ENCODE measurements at regions not wholly inside any gene's neighbourhood (a gene's known extent, or its start where the extent isn't known, plus 50 kb on each side); places are given as distances from the start of the nearest gene placed in this dataset.

DNA sequence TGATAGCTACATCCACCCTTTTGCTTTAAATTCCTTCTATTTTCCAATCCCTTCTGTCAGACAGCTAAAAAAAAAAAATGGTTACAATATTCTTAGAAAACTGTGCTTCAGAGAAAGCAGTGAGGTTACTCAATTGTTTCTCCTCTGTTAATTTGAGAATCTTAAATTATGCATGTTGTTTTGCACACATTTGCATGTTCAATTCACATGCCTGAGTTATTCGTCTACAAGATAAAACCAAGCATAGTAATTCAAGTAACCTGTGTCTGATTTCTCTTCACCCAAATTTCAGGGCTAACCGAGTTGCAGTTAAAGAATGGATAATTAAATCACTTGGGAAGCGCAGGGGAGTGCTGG, 81.0 kb upstream of the MED13L start:
- Histone ChIP-seq H4K20me1 (no peaks in the 10 kb centered on the region), H3K4me1 (peaks cover 31 to 39% (median 33%) of the 10 kb centered on the region in 10 experiments), H3K27ac (peak overlapping the region; percentile 14 to 87 (median 73); a peak in 19 of 22 replicates), H3K9ac (peak overlapping the region in 8 of 11 experiments; percentile 33 to 75 (median 68); a peak in 13 of 22 replicates), H3K27me3 (no peaks in the 10 kb centered on the region), H3K36me3 (no peaks in the 10 kb centered on the region), H3K4me3 (no peak overlapping the region; a peak in 1 of 20 replicates), H3K4me2 (peak overlapping the region; percentile 65 to 85 (median 76)), H3K9me3 (replicated peaks in 1 of 11) (peaks cover 0 to 9% (median 0%) of the 10 kb centered on the region in 11 experiments; a peak in 1 of 22 replicates)
- TF ChIP-seq Cebpa-rat (IDR thresholded peaks at IDR 0.05) = no peak

DNA sequence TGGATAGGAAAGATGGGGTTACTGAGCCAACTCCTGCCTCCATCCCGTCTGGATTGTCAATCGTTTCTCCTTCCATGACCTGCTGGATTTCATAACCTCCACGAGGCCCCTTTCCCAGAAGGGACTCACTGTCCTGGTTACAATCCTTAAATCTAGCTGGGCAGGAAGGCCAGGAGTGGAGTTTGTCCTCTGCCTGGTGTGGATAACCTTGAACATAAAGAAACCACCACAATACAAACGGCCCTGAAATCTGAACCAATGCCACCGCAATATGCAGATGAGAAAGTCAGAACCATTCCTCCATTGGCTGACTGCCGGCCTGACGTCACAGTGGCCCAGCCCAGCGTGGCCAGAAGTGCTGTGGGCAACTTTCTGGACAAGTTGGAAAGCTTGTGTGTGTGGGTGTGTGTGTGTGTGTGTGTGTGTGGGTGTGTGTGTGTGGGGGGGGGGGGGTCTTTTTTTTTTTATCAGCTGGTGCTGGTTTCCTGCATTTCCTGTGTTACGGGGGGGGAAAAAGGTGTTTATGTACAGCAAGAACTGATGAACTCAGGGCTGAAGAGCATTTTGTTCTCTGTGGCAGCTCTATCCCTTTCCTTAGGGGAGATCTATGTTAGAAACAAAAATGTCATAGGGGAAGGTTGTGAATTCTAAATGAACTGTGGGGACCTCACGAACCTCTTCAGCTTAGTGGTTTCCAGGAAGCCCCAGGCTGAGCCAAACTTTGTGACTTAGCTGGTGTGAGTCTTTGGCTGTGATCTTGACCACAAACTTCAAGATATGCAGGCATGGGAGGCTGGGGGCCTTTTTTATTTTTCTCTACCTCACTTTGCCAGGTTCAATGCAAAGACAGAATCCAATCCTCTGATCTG, 81.6 kb upstream of the MED13L start:
- H3K9me3 ChIP-seq (replicated peaks in 1 of 11) = peaks cover 0 to 4% (median 0%) of the 10 kb centered on the region in 11 experiments; a peak in 1 of 22 replicates
- H3K9ac ChIP-seq = peak overlapping the region; percentile 36 to 75 (median 60); a peak in 20 of 22 replicates
- no peaks in the 10 kb centered on the region for H3K36me3 ChIP-seq
- no peak for TF ChIP-seq Cebpa-rat (IDR thresholded peaks at IDR 0.05)
- peak overlapping the region in 5 of 10 experiments; percentile 7 to 44 (median 18); a peak in 6 of 20 replicates for H3K4me3 ChIP-seq
- no peaks in the 10 kb centered on the region for H3K27me3 ChIP-seq
- peaks cover 31 to 39% (median 33%) of the 10 kb centered on the region in 10 experiments for H3K4me1 ChIP-seq
- H3K27ac ChIP-seq = peak overlapping the region; percentile 57 to 87 (median 73); a peak in 21 of 22 replicates
- H4K20me1 ChIP-seq = no peaks in the 10 kb centered on the region
- peak overlapping the region; percentile 65 to 85 (median 76) for H3K4me2 ChIP-seq

DNA sequence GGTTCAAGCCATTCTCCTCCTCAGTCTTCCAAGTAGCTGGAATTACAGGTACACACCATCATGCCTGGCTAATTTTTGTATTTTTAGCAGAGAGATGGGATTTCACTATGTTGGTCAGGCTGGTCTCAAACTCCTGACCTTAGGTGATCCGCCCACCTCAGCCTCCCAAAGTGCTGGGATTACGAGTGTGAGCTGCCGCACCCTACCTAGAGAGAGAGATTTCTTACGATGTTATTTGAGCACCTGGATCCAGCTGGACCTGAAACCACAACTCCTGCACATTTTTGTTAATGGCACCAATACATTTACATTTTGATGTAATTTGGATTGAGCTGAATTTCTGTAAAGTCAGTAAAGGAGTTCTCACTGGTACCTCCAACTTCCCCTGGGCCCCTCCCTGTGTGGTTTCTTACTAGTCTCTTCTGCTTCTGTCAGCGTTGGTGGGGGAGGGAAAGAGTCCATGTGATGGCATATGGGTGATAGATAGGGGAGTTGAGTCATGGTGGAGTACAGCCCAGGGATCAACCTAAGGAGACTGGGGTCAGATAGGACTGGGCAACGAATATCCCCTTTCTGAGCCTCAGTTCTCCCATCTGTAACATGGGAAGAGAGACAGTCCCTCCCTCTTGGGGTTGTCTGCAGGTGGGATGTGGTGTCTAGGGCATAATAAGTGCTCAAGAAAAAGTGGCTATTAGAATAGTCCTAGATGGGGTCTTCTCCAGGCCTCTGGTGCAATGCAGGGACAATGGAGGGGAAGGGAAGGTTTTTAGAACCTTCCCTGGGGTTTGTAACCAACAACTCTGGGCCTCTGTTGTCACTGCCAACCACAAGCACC, 83.3 kb upstream of the MED13L start:
- Histone ChIP-seq H3K9me3 (replicated peaks in 1 of 11) (no peaks in the 10 kb centered on the region), H3K4me2 (peak overlapping the region; percentile 58 to 83 (median 65))

DNA sequence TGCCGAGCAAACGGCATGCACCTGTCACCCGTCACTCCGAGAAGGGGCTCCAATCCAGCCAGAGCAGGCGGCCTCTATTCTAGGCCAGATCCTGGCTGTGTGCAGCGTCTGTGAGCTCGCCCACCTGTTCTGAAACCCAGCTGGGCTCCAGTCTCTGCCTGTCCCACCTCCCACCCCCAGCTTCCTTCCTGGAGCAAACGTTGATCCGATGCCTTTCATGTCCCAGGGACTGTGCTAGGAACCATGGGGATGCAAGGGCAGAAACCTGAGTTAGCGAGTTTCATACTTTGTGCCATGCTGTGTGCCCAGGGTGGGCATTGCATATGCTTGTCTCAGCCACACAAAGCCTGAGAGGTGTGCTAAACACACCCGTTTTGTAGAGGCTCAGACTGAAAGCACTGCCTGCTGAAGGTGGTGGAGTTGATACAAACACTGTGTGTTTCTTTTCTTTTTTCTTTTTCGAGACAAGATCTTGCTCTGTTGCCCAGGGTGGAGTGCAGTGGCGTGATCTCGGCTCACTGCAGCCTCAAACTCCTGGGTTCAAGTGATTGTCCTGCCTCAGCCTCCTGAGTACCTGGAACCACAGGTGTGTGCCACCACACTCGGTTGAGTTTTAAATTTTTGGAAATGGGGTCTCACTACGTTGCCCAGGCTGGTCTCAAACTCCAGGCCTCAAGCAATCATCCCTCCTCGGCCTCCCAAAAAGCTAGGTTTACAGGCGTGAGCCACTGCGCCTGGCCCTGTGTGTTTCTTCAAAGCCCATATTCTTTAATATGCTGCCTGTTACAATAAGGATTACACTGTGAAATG, 84.1 kb upstream of the MED13L start:
- Histone ChIP-seq H3K27ac (peak overlapping the region in 4 of 11 experiments; percentile 0 to 45 (median 16); a peak in 3 of 22 replicates), H3K4me3 (no peak overlapping the region; a peak in 1 of 20 replicates), H3K4me2 (peak overlapping the region; percentile 58 to 83 (median 65)), H3K9ac (peak overlapping the region in 3 of 11 experiments; percentile 14 to 34 (median 33); a peak in 2 of 22 replicates), H3K36me3 (no peaks in the 10 kb centered on the region), H4K20me1 (no peaks in the 10 kb centered on the region), H3K9me3 (replicated peaks in 1 of 11) (no peaks in the 10 kb centered on the region), H3K4me1 (peaks cover 32 to 46% (median 40%) of the 10 kb centered on the region in 10 experiments), H3K27me3 (no peaks in the 10 kb centered on the region)
- no peak for TF ChIP-seq Cebpa-rat (IDR thresholded peaks at IDR 0.05)

More for the DNA sequence above, 83.3 kb upstream of the MED13L start:
- Histone ChIP-seq H3K27ac (peak overlapping the region in 4 of 11 experiments; percentile 0 to 66 (median 16); a peak in 5 of 22 replicates), H3K9ac (peak overlapping the region in 3 of 11 experiments; percentile 14 to 34 (median 33); a peak in 2 of 22 replicates), H3K4me3 (no peak overlapping the region; a peak in 1 of 20 replicates), H3K4me1 (peaks cover 32 to 39% (median 34%) of the 10 kb centered on the region in 10 experiments), H3K36me3 (no peaks in the 10 kb centered on the region), H4K20me1 (no peaks in the 10 kb centered on the region), H3K27me3 (no peaks in the 10 kb centered on the region)
- TF ChIP-seq Cebpa-rat (IDR thresholded peaks at IDR 0.05) = no peak

DNA sequence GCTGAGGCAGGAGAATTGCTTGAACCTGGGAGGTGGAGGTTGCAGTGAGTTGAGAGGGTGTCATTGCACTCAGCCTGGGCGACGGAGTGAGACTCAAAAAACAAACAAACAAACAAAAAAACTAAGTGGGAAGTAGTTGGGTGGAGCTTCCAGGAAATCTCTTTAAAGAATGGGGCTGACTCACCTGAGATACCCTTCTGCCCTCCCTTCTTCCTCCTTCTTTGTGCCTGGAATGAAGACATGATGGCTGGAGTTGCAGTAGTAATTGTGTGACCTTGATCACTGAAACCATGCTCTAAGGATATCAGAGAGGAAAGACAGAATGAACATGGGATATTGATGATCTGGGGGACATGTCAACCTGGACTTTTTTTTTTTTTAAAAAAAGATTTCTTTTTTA, 87.6 kb upstream of the MED13L start:
- H4K20me1 ChIP-seq = no peaks in the 10 kb centered on the region
- no peak overlapping the region for H3K4me3 ChIP-seq
- no peak for TF ChIP-seq Cebpa-rat (IDR thresholded peaks at IDR 0.05)
- H3K27me3 ChIP-seq = no peaks in the 10 kb centered on the region
- H3K36me3 ChIP-seq = no peaks in the 10 kb centered on the region
- peaks cover 19 to 38% (median 33%) of the 10 kb centered on the region in 10 experiments for H3K4me1 ChIP-seq
- no peak overlapping the region for H3K27ac ChIP-seq
- 0 out of 22 replicates have a peak overlapping the region, but pooled peaks of 1 of the 11 experiments have one; percentile 15 for H3K4me2 ChIP-seq
- no peak overlapping the region for H3K9ac ChIP-seq
- no peaks in the 10 kb centered on the region for H3K9me3 ChIP-seq (replicated peaks in 1 of 11)

DNA sequence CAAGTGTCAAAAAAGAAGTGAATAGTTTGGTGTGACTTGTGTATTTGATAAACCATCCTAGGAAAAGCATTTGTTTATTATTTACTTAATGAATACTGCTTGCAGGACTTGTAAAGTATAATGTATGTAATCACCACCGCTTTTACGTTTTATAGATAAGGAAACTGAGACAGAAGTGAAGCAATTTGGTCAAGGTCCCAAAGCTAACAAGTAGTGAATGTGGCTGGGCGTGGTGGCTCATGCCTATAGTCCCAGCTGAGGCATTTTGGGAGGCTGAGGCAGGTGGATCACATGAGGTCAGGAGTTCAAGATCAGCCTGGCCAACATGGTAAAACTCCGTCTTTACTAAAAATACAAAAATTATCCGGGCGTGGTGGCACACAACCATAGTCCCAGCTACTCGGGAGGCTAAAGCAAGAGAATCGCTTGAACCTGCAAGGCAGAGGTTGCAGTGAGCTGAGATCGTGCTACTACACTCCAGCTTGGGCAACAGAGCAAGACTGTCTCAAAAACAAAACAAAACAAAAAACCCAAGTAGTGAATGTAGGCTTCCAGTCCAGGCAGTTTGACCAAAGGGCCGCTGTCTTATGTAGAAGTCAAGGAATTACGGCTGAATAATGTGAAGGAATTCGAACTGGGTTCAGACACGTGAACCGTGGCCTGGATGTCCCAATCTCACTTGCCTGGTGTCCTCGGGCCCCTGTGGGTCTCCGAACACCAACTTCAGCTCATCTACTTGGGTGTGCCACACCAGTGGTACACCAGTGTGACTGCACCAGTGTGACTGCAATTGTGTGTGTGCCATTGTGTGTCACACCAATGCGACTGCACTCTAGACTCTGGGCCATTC, 88.3 kb upstream of the MED13L start:
- Histone ChIP-seq H3K27ac (no peak overlapping the region), H3K4me3 (no peak overlapping the region), H3K36me3 (no peaks in the 10 kb centered on the region), H3K9me3 (replicated peaks in 1 of 11) (no peaks in the 10 kb centered on the region), H3K27me3 (no peaks in the 10 kb centered on the region), H3K4me1 (peaks cover 14 to 34% (median 28%) of the 10 kb centered on the region in 10 experiments), H4K20me1 (no peaks in the 10 kb centered on the region), H3K4me2 (peak overlapping the region in 2 of 11 experiments; percentile 6 to 34; a peak in 2 of 22 replicates), H3K9ac (no peak overlapping the region)
- TF ChIP-seq Cebpa-rat (IDR thresholded peaks at IDR 0.05) = no peak

DNA sequence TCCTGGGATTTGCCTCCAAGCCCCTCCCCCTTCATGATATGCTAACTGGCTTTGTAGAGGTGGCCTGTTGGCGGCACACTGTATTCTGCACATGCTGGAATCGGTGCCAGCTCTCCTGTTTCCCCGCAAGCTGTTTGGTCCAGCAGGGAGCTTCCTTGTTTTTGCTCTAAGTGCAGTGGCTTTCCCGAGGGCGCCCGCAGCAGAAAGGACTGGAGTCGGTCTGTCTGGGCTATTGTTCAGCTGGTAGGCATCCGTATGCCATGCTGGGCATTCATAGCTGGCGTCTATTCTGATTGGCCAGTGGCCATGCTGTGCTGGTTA, 88.9 kb upstream of the MED13L start:
- Histone ChIP-seq H3K4me1 (peaks cover 8 to 28% (median 22%) of the 10 kb centered on the region in 10 experiments), H3K27me3 (no peaks in the 10 kb centered on the region), H3K4me2 (peak overlapping the region in 3 of 11 experiments; percentile 6 to 34 (median 16); a peak in 2 of 22 replicates), H3K36me3 (no peaks in the 10 kb centered on the region), H3K9me3 (replicated peaks in 1 of 11) (no peaks in the 10 kb centered on the region), H4K20me1 (no peaks in the 10 kb centered on the region), H3K9ac (no peak overlapping the region), H3K27ac (no peak overlapping the region), H3K4me3 (no peak overlapping the region)
- no peak for TF ChIP-seq Cebpa-rat (IDR thresholded peaks at IDR 0.05)
